Smooth muscle cell (in vitro differentiated cells): ENCODE measurements at regions not wholly inside any gene's neighbourhood (a gene's known extent, or its start where the extent isn't known, plus 50 kb on each side); places are given as distances from the start of the nearest gene placed in this dataset.
A peak's percentile ranks its signal among the peaks of the same experiment; 100 is the strongest.

Experiments
- DNase-seq: peaks from one replicate; lab custom pipeline; 2025; ENCODE audit not compliant: unreplicated experiment; lab: John Stamatoyannopoulos, UW
- H2AFZ ChIP-seq: fragments of 200-600 bp; sonication (generic); 2 replicates; pipeline ENCODE4 v1.6.0; 2016; ENCODE audit warnings: antibody characterized with exemption, low read depth, mild to moderate bottlenecking
- H3F3A ChIP-seq: fragments of 200-600 bp; sonication (generic); 2 replicates; pipeline ENCODE4 v1.6.0; 2017; ENCODE audit warnings: antibody characterized with exemption, low read depth
- H3K27ac ChIP-seq: fragments of 200-600 bp; sonication (generic); 2 replicates; pipeline ENCODE4 v1.5.1; 2016; ENCODE audit warnings: low read depth, mild to moderate bottlenecking
- H3K27me3 ChIP-seq: fragments of 200-600 bp; sonication (generic); 2 replicates; pipeline ENCODE4 v1.6.1; 2016; ENCODE audit warnings: low read depth, mild to moderate bottlenecking
- H3K36me3 ChIP-seq: fragments of 200-600 bp; sonication (generic); 2 replicates; pipeline ENCODE4 v1.5.1; 2016; ENCODE audit warnings: low read depth
- H3K4me1 ChIP-seq: fragments of 200-600 bp; sonication (generic); 2 replicates; pipeline ENCODE4 v1.5.1; 2016; ENCODE audit warnings: low read depth
- H3K4me2 ChIP-seq: fragments of 200-600 bp; sonication (generic); 2 replicates; pipeline ENCODE4 v1.6.0; 2016; ENCODE audit warnings: mild to moderate bottlenecking
- H3K4me3 ChIP-seq: fragments of 200-600 bp; sonication (generic); 2 replicates; pipeline ENCODE4 v1.5.1; 2016; ENCODE audit warnings: mild to moderate bottlenecking
- H3K79me2 ChIP-seq: fragments of 200-600 bp; sonication (generic); 2 replicates; pipeline ENCODE4 v1.6.0; 2016; ENCODE audit warnings: low read depth, mild to moderate bottlenecking
- H3K9ac ChIP-seq: fragments of 200-600 bp; sonication (generic); 2 replicates; pipeline ENCODE4 v1.6.0; 2016; ENCODE audit warnings: low read depth
- H3K9me3 ChIP-seq: fragments of 200-600 bp; sonication (generic); replicated peaks from 2 replicates; pipeline ENCODE4 v1.5.1; 2016; ENCODE audit warnings: low read depth
- H4K20me1 ChIP-seq: fragments of 200-600 bp; sonication (generic); 2 replicates; pipeline ENCODE4 v1.6.0; 2016; ENCODE audit warnings: low read depth
- CTCF ChIP-seq: fragments of 200-600 bp; sonication (generic); IDR thresholded peaks from 2 replicates; pipeline ENCODE4 v1.5.1; 2017; ENCODE audit warnings: borderline replicate concordance, mild to moderate bottlenecking, antibody characterized with exemption; ENCODE audit not compliant: insufficient read depth, poor library complexity, severe bottlenecking
- WGBS: methylation state at CpG from one replicate; pipeline ENCODE4 v1.1.7; 2016; ENCODE audit warnings: low lambda C conversion rate; 5-methylcytosine and 5-hydroxymethylcytosine counted together

- no peak overlapping the region for H3K4me2 ChIP-seq
- no peak overlapping the region for H3K9ac ChIP-seq
- no peaks in the 10 kb centered on the region for H3K9me3 ChIP-seq
- H3F3A ChIP-seq, result no peaks in the 10 kb centered on the region
- no peaks in the 10 kb centered on the region for H3K79me2 ChIP-seq
- no peak for TF ChIP-seq CTCF
- H3K36me3 ChIP-seq, result no peaks in the 10 kb centered on the region
- no peak overlapping the region for H2AFZ ChIP-seq
- H3K4me3 ChIP-seq, result no peak overlapping the region
- DNase-seq, result no peak
- no peaks in the 10 kb centered on the region for H4K20me1 ChIP-seq
- H3K4me1 ChIP-seq, result no peaks in the 10 kb centered on the region
- WGBS, result 82% methylated on average over 4 of the region's 4 CpGs
- no peak overlapping the region for H3K27ac ChIP-seq
- no peaks in the 10 kb centered on the region for H3K27me3 ChIP-seq
Measured at GRCh38 chr1:105779727-105780126, 1276.7 kb upstream of the PRMT6 start.

GRCh38 chr1:105785021-105785420 lies 1271.5 kb upstream of the PRMT6 start:
- H3K4me2 ChIP-seq, result no peak overlapping the region
- H3K9me3 ChIP-seq, result no peaks in the 10 kb centered on the region
- no peaks in the 10 kb centered on the region for H4K20me1 ChIP-seq
- 51% methylated on average over 2 of the region's 2 CpGs for WGBS
- no peaks in the 10 kb centered on the region for H3K27me3 ChIP-seq
- no peak overlapping the region for H3K27ac ChIP-seq
- H2AFZ ChIP-seq, result no peak overlapping the region
- DNase-seq, result no peak
- no peak overlapping the region for H3K4me3 ChIP-seq
- no peaks in the 10 kb centered on the region for H3K36me3 ChIP-seq
- H3F3A ChIP-seq, result no peaks in the 10 kb centered on the region
- TF ChIP-seq CTCF, result no peak
- no peaks in the 10 kb centered on the region for H3K79me2 ChIP-seq
- no peaks in the 10 kb centered on the region for H3K4me1 ChIP-seq
- no peak overlapping the region for H3K9ac ChIP-seq

- Histone ChIP-seq H3K27ac (no peak overlapping the region), H3K79me2 (no peaks in the 10 kb centered on the region), H3K4me2 (no peak overlapping the region), H3K36me3 (no peaks in the 10 kb centered on the region), H3K4me3 (no peak overlapping the region), H2AFZ (no peak overlapping the region), H3K27me3 (no peaks in the 10 kb centered on the region), H3K9ac (no peak overlapping the region), H3K4me1 (no peaks in the 10 kb centered on the region), H4K20me1 (no peaks in the 10 kb centered on the region), H3F3A (no peaks in the 10 kb centered on the region), H3K9me3 (no peaks in the 10 kb centered on the region)
- peak; percentile 84 for TF ChIP-seq CTCF
- no peak for DNase-seq
- 96% methylated on average over 1 of the region's 1 CpG for WGBS
Measured at GRCh38 chr1:105793536-105794146, 1262.8 kb upstream of the PRMT6 start.

GRCh38 chr1:105795741-105796140 lies 1260.7 kb upstream of the PRMT6 start:
- Histone ChIP-seq H3K9me3 (no peaks in the 10 kb centered on the region), H3K9ac (no peak overlapping the region), H3K79me2 (no peaks in the 10 kb centered on the region), H3K36me3 (no peaks in the 10 kb centered on the region), H3K4me2 (no peak overlapping the region), H3K4me1 (no peaks in the 10 kb centered on the region), H3F3A (no peaks in the 10 kb centered on the region), H3K4me3 (no peak overlapping the region), H3K27ac (no peak overlapping the region), H2AFZ (no peak overlapping the region), H4K20me1 (no peaks in the 10 kb centered on the region), H3K27me3 (no peaks in the 10 kb centered on the region)
- no peak for DNase-seq
- WGBS, result 97% methylated on average over 31 of the region's 32 CpGs
- TF ChIP-seq CTCF, result no peak
